Ecto neural progenitor cell (in vitro differentiated cells): ENCODE measurements at regions not wholly inside any gene's neighbourhood (a gene's known extent, or its start where the extent isn't known, plus 50 kb on each side); places are given as distances from the start of the nearest gene placed in this dataset.

Source experiments
- DNase-seq: peaks from one replicate; pipeline ENCODE4 v3.0.0-alpha.2; 2018; ENCODE audit warnings: low spot score

DNA sequence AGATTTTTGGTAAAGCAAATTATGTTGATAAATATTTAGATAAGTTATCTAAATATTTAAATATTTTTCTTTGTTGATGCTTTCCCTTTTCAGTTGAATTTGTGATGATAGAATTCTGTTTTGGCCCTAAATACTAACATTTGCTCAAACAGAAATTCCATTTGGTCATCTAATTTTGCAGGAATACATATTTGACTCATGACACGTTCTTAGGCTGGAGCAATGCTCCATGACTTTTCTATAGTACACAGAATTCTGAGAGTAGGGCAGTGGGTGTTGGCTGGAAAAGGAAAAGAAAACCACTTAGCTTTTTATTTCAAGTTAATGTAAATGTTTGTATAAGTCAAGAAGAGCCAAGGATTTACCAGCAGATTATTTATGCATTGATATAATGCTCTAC, 58.6 kb upstream of the GK2 start:
- DNase-seq: no peak
